ENCODE measurements at regions not wholly inside any gene's neighbourhood (a gene's known extent, or its start where the extent isn't known, plus 50 kb on each side); places are given as distances from the start of the nearest gene placed in this dataset.
"Not testable (repeated sequence)": the region's sequence is repeated elsewhere in the genome, so short reads cannot be mapped to it uniquely, and the experiment has no call there.

DNA sequence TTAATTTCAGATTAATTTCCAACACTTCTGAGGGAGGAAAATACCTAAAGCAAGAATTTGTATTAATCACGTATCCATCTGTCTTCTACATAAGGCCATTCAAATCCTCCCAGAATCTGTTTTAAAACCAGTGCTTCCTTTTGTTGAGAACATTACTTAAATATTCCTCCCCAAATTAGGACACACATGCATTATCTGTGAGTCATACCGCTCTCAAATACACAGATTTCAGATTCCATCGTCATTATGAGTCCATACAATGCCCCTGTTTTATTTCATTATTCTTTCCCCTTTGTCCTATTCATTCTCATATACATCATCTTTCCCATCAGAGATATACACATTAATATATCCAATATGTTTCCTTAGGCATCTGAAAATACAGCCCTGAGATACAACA, 57.3 kb upstream of the PRSS12 start:
- no peak for DNase-seq

DNA sequence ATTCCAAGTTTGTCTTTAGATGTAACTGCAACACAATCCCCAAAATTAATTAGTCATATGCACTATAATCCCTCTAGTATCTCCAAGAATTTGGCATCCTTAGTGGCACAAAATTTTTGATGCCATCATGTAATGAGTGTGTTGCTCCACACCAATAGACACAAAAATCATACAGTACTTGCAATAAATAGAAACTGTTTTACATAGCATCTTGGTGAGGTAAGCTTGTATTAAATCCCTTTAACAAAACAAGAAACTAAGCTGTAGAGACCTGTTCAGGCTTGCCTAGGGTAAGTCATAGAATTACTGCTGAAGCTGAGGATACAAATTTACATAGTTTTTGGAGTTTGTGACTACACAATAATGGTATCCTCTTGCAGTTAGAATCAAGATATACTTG, 64.5 kb upstream of the PRSS12 start:
- DNase-seq = peak in 1 of 2 experiments; percentile 5

DNA sequence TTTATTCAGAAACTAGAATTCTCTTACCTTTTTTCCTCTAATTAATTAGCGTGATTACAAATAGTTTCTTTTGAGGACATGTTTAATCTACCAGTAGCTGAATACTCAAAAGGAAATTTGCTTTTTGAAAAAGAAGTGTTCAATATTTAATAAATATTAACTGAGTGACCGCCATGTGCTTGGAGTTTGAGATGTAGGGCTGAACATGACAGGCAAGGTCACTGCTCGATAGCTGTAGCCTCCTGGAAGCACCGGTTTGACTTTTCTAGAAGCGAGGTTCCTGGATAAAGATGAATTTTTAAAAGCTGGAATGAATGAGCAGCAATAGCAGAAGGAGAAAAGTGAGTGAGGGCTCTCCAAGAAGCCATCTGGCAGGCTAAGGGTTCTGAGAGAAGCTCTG, 65.0 kb upstream of the PRSS12 start:
- not testable (repeated sequence) for DNase-seq

DNA sequence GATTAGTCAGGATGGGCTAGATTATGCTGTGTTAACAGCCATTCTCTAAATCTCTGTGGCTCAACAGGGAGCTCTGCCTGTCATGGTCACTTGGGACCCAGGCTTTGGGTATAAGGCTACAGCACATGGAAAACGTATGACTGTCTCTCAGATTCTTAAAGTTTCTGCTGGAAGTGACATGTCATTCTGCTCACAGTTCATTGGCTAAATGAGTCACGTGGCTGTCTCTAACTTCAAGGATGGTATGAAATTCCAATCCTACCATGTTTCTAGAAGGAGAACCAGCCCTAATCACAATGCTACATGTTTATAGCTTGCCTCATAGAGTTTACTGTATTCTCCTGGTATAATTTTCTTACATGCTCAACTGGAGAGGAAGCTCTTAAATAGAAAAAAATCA, 65.6 kb upstream of the PRSS12 start:
- not testable (repeated sequence) for DNase-seq

DNA sequence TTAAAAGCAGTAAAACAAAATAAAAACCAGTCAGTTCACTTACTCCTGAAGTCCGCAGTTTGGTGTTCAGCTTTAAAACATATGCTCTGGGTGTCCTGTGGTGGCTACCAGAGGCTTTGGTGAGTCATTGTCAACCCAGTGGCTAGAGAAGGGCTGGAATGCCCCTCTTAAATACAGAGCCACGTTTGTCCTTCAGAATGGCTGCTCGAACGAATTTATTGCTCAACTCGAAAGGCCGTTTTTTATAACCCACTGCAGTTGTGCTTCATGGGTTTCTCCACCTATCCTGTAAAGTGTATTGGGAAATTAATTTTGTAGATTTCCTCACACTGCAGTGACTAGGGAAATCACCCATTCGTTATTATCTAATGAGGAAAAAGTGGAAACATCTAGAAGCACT, 66.8 kb upstream of the PRSS12 start:
- DNase-seq = not testable (repeated sequence)

DNA sequence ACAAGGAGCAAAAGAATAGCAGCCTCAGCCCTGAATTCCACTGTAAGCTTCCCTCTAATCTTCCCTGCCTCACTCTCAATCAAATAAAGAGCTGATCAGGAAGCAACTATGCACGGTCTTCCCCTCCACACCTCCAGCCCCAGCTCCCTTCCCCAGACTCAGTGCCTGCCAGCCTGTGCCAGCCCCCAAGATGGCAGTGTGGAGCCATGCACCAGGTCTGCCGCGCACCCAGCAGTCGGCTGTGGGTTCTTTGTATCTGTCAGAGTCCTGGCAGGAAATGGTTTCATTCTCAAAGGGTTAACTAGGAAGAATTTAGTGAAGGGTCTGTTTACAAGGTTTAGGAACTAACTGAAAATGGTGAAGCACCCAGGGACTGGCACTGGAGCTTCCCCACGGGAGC, 71.3 kb upstream of the PRSS12 start:
- DNase-seq = peak in 1 of 2 experiments; percentile 37

DNA sequence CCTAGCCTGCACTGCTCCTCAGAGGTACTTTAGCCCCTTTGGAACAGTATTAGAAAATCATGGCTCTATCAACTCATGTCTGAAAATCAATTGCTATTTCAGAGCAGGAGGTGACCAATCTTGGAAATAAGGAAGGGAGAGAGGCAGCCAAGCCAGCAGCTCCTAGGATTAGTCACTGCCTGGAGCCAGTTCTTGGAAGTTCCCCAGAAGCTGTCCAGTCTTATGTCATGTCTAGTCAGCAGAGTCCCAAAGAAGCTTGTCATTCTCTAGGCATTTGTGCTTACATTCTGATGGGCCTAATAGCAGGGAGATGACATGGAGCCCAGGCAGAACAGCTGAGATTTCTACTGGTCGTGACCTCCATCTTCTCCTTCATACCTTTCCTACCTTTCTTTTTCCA, 76.1 kb upstream of the PRSS12 start:
- not testable (repeated sequence) for DNase-seq

DNA sequence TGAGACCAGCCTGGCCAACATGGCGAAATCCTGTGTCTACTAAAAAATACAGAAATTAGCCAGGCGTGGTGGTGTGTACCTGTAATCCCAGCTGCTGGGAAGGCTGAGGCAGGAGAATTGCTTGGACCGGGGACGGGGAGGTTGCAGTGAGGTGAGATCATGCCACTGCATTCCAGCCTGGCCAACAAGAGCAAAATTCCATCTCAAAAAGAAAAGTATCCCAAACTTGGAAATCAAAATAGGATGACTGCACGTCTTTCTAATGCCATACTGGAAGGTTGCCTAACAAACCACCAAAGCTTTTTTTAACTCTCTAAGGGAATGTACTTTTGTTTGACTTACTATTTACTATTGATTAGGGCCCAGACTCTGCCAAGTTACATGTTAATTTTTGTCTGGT, 79.6 kb upstream of the PRSS12 start:
- DNase-seq = not testable (repeated sequence)

DNA sequence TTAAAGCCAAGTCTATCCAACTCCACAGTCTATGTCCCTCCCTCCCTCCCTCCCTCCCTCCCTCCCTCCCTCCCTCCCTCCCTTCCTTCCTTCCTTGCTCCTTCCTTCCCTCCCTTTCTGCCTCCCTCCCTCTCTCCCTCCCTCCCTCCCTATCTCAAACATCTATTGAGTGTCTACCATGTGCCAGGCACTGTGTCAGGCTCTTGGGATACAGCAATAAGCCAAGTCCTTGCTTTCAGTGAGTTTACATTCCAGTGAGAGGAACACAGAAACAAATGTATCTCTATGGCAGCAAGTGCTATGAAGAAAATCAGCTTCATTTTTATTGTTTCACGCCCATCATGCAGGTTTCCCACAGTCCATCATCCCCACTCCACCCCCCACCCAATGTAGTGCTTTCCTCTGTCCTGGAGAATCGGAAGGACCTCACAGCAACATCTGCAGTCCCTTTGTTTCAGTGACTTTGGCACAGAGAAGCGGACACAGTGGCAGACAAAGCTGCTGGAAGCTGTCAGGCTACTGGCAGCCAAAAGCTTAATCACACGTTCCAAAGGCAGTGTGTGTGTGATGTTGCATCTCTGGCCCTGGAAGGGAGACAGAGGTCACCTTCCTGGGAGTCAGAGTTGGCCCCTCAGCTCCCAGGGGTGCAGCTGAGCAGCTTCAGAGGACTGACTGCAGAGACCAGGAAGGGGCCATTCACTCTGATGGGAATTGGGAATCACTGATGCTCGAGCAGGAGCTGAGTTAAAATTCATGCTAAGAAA, 81.0 kb upstream of the PRSS12 start:
- not testable (repeated sequence) for DNase-seq

DNA sequence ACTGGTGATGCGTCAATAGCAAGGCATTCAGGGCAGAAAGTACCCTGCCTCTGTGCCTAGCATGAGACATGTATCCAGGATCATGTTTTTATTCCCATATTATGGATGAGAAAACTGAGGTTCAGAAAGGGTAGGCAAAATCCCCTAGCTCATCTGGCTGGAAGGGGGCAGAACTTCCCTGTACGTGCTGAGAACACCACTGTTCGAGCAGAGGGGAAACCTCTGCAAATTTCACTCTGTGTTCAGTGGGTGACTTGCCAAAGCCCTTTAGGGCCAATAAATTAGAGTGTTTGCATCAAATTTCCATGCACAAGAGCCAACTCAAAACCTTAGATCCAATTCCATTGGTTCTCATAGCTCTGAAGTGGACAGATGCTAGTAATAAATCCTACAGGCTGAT, 82.6 kb upstream of the PRSS12 start:
- not testable (repeated sequence) for DNase-seq

DNA sequence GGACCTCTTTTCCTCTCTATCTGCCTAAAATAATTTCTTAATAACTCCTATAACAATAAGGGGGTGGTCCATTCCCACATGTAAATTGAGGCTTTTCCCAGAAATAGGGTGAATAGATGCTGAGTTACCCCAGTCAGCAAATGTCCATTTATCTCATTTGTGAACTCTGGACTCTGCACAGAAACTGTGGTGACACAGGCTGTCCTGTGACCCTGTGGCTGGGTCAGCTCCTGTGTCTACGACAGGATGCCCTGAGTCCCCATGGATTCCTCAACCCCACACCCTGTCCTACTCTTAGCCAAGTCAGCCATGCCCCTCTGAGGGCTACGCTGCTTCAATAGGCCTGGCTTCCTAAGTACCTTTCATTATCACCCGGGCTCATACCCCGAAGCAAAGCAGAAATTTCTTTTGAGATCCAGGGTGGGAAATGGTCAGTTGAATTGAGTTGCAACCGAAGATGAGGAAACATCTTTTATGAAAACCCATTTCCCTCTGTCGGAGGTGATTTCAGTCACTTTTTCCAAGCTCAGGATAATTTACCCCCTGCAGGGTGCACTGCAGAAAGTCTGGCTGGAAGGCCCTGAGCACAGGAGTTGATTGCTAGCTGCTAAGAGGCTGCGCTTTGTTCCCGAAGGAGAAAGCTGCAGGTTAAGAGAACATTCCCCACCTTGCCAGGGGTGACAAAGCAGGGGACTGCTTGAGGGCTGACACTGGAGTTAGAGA, 89.5 kb upstream of the PRSS12 start:
- DNase-seq = not testable (repeated sequence)

DNA sequence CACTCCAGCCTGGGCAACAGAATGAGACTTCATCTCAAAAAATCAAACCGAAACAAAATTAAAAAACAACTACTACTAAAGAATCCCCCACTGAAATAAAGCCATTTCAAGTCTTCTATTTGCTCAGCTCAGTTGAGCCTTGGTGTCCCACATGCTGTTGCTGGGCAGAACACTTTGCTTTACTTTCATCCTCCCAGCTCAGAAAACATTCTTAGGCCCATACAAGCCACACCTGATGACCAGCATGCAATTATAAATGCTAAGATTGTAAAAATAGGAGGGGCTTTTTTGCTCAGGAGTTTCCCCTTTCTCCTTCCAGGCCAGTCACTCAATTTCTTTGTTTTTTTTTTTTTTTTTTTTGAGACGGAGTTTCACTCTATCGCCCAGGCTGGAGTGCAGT, 94.6 kb upstream of the PRSS12 start:
- DNase-seq = not testable (repeated sequence)

DNA sequence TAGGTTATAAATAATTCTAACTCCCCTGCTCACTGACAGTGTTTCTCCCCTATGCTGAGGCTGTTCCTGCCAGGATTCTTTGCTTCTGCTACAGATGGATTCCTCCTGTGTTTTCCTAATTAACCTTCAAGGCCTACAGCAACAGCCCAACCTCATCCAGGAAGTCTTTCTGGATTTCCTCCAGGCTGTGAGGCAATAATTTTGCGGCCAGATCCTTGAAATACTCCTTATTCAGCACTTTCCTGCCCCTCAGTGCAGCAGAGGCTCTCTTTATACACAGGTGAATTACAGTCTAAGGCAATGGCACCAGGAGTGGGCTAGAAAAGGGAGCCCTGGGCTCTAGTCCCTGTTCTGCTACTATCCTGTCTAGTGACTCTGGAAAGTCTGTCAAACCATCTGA, 102.1 kb upstream of the PRSS12 start:
- DNase-seq = not testable (repeated sequence)

DNA sequence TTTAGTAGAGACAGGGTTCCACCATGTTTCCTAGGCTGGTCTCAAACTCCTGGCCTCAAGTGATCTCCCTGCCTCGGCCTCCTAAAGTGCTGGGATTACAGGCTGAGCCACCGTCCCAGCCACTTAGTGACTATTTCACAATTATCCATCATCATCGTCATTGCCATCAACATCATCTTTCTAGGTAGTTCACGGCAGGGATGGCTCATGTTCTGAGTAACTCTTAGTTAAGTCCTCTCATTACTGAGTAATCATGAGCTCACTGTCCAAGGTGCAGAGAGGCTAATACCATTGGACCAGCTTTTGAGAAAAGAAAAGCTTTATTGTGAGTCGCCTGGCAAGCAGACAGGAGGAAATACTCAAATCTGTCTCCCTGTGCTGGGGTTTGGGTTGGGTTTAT, 108.6 kb upstream of the PRSS12 start:
- DNase-seq = not testable (repeated sequence)

DNA sequence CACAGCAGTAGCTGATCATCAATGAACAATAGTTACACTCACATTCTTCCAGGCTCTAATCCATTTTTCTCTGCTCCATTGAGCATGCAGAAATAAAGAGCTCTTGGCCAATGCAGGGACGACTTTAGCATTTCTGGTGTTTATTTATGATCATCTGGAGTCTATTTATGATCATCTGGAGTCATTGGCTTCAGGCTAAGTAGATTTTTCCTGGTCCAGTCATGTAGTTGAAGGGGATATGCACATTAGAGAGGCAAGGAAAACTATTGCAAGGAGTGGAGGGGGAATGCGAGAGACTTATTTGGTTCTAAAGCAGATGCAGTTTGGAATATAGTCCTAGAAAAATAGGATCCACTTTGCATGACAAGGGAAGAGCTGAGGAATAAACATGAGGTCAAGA, 113.0 kb upstream of the PRSS12 start:
- DNase-seq = not testable (repeated sequence)

DNA sequence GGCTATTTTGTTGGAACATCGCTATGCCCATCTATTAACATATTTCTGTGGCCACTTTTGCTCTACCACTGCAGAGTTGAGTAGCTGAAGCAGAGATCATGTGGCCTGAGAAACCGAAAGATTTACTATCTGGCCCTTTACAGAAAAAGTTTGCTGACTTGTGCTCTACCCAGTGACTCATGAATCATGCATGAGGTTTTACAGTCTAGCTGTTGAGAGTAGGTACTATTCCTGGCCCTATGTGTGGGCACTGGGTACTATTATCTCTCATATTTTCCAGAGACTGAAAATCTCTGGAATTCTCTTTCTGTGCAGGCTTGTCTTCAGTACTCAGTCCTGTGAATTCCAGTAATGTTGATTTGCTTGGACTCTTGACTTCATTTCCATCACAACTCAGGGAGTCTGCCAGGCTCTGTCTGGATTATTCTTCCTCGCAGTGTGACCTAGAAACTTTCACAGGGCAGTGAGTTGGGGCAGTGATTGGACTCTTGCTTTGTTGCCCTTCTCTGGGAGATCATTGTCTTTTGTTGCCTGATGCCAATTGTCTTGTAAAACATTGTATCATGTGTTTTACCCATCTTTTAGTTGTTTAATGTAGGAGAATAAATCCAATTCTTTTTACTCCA, 121.3 kb upstream of the PRSS12 start:
- DNase-seq = not testable (repeated sequence)

DNA sequence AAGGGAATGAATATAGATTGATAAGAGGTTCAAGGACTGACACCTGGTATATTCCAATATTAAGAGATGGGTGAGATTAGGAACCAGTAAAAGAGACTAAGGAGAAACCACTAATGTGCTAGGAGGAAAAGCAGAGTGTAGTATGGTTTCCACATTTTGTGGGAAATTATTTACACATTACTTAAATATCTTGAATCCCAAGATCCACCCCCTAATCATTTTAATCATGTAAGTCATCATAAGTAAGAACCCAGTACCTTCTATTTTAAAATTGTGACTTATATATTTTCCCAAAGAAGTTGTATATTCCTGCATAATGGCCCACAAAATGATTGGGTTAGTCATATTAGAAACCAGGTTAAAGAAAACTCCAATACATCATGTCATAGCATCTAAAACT, 122.0 kb upstream of the PRSS12 start:
- not testable (repeated sequence) for DNase-seq

DNA sequence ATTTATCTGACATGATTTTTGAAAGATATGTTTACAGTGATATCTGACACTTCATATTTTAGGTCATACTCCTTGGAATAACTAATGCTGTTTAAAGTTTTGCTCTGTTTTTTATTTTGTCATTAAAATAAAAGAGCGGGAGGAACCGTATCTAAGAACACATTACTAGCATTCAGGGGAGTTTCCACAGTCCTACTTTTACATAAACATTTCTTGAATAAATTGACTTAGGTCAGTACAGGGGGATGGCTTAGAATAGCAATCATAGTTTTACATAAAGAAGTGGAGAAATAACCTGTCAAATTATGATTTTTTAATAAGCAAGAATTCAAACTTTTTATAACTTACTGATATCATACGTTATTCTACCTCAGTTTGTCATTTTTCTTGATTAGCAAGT, 123.1 kb upstream of the PRSS12 start:
- DNase-seq = not testable (repeated sequence)

DNA sequence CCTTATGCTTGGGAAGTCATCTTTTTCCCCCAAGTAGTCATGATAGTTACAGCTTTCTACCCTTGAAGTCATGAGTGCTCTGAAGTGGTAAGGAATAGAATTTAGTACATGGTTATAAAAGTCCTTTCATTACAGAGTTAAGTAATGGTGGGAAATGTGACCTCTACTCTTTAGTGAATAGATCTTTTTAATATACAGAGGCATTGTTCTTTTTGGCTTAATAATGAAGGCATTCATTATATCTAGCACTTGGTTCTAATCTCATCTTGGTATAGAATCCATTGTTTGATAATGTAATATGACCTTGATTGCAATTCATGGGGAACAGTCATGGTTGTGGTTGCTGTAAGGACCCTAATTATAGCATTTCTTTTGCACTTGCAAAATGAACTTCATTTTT, 125.0 kb upstream of the PRSS12 start:
- DNase-seq = not testable (repeated sequence)

DNA sequence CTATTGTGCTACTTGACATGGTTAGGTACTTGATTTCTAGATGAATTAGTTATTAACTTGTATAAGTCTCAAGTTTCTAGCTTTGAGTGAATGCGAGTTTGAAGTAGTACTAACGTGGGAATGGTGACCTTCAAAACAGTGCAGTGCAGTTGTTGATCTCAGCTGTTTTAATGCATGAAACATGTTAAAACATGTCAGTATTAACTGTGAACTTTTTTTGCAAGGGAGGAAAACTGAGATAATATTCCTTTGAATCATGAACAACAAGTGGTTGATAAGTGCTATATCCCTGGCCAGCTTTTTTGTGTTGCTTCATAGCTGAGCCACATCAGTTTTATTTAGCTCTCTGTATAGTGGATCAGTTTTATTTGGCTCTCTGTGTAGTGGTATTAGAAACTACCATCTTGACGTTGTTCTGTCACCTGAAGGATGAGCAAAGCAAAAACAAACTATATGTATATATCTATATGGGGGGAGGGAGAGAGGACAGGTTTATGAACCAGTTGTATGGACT, 133.1 kb upstream of the PRSS12 start:
- not testable (repeated sequence) for DNase-seq

DNA sequence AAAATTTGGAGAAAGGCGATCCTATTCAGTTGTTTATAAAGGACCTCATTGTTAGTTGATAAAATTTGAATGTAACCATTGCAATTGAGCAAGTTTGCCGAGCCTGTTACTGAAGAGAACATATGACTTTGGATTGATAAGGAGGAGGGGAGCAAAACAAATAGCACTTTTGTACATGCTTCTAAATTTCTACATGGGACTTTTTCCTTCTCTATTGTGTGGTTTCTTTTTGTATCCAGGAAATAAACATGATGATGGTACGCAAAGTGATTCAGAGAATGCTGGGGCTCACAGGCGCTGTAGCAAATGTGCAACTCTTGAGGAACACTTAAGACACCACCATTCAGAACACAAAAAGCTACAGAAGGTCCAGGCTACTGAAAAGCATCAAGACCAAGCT, 140.2 kb upstream of the PRSS12 start:
- not testable (repeated sequence) for DNase-seq

DNA sequence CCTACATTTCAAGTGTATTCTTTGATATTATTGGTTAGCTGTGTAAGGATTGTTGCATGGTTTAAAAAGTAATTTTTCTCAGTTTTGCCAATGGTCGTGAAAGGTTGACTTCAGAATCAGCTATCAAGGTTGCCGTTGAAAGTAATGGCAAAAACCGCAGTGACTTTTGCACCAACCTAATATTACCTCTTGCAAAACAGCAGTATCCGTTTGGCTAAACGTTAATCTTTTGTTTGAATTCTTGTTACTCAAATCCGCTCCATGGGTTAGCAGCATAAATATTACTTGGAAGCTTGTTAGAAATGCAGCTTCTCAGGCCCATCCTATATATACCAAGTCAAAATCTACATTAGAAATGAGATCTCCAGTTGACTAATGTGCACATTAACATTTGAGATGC, 141.6 kb upstream of the PRSS12 start:
- not testable (repeated sequence) for DNase-seq

DNA sequence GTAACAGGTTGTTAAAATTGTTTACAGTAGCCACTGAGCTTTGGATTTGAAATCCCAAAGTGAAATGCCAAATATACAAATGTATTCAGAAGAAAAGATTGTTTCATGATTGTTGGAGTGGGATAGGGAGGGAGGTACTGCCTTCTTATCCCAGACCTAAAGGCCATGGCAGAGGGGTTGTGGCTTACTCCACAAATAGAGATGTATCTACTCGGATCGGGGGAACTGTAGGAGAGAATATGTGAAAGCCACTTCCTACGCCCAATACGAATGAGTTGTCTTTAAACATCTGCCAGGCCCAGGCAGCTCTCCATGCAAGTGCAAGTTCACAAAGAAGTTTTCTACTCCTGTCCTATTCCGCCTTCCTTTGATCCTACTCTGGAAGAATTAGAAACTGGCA, 150.2 kb upstream of the PRSS12 start:
- not testable (repeated sequence) for DNase-seq

DNA sequence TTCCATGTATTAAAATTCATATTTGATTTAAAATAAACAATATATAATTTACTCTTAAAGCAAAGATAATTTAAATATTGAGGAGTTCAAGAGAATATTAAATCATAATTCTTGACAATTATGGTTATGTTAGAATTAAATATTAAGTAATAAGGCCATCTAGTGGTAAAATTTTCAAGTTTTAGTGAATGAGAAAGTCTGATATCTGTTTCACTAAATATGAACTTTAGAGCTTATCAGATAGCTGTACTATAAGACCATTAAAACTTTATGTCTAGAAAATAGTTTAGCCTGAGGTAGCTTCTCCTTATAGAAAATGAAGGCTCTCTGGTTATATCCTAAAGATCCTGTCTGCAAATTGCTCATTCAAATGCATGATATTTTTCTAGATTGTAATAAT, 152.1 kb upstream of the PRSS12 start:
- not testable (repeated sequence) for DNase-seq
